ENCODE measurements at regions not wholly inside any gene's neighbourhood (a gene's known extent, or its start where the extent isn't known, plus 50 kb on each side); places are given as distances from the start of the nearest gene placed in this dataset.

GRCh38 chr5:68378204-68378820, 162.8 kb downstream of the PIK3R1 start:
- no peak for FAIRE-seq
- POLR2A ChIA-PET = interaction anchor here (0.7 kb wide), 1 partner anchor 29 kb away, joined by 3 read pairs; no protein-coding TSS in a partner anchor
- intact Hi-C loops (cut with micrococcal nuclease; ENCODE audit: unreplicated experiment) = no loop called here

More at GRCh38 chr5:68378204-68378820, 162.8 kb downstream of the PIK3R1 start:
- Histone ChIP-seq H3K27me3 (ENCODE audit: control insufficient read depth in 1 of 2, insufficient read depth in 2 of 2, low read length in 2 of 2) (0 out of 5 replicates have a peak, but pooled peaks cover 0 to 3% of the 10 kb centered on the region in 2 experiments), H3K36me3 (replicated peaks in 1 of 2; ENCODE audit: control insufficient read depth in 1 of 2, insufficient read depth in 2 of 2, low read length in 2 of 2) (no peaks in the 10 kb centered on the region), H3K4me3 (replicated peaks in 1 of 3; ENCODE audit: insufficient read depth in 1 of 3, low read depth in 2 of 3, low read length in 3 of 3) (no peak overlapping the region), H3K9ac (ENCODE audit: insufficient read depth, low read depth, low read length) (no peak overlapping the region), H3K27ac (ENCODE audit: extremely low read length, insufficient read depth, low read length) (no peak overlapping the region), H2AFZ (ENCODE audit: low read length) (no peak overlapping the region), H4K20me1 (ENCODE audit: insufficient read depth, low read length) (no peaks in the 10 kb centered on the region), H3K4me2 (ENCODE audit: low read depth, low read length) (no peak overlapping the region), H3K79me2 (ENCODE audit: insufficient read depth, low read length) (no peaks in the 10 kb centered on the region), H3K9me3 (ENCODE audit: low read length) (no peaks in the 10 kb centered on the region), H3K4me1 (ENCODE audit: insufficient read depth, low read length) (no peaks in the 10 kb centered on the region)
- 16% methylated on average over 3 of the region's 3 CpGs for WGBS (ENCODE audit: low lambda C conversion rate)
- no peak for TF ChIP-seq NCOA1 (CRISPR knock-in tag; IDR thresholded peaks at IDR 0.05)
- TF ChIP-seq ZNF552 (CRISPR knock-in tag; IDR thresholded peaks at IDR 0.05; ENCODE audit: borderline replicate concordance) = no peak
- no peak for TF ChIP-seq DNMT1 (CRISPR knock-in tag; IDR thresholded peaks at IDR 0.05)
- TF ChIP-seq HES4 (CRISPR knock-in tag; IDR thresholded peaks at IDR 0.05; ENCODE audit: borderline replicate concordance) = no peak
- TF ChIP-seq PRDM10 (CRISPR knock-in tag; IDR thresholded peaks at IDR 0.05; ENCODE audit: low read depth) = no peak
- TF ChIP-seq ZNF143 (CRISPR knock-in tag; IDR thresholded peaks at IDR 0.05) = no peak
- in situ Hi-C loops (cut with HindIII; ENCODE audit: extremely low pct_ligation_motif_present, low pct_unique_long_range_greater_than_20kb) = no loop called here
- ATAC-seq = no peak
- DNase-seq (ENCODE audit: low spot score) = no peak
- BruUV-seq (replicated peaks) = no TSS peak
- CTCF ChIA-PET (ENCODE audit: low intra/inter-chr PET ratio, low total read pairs) = interaction anchor here (0.6 kb wide), 1 partner anchor 792 kb away, joined by 4 read pairs; no protein-coding TSS in a partner anchor

All from HepG2 (cell line).